ENCODE measurements at regions not wholly inside any gene's neighbourhood (a gene's known extent, or its start where the extent isn't known, plus 50 kb on each side); places are given as distances from the start of the nearest gene placed in this dataset.

GRCh38 chr10:77702166-77702565 lies 64.6 kb upstream of the KCNMA1 start:
- DNase-seq (no peak), FAIRE-seq (no peak)
- H3K27me3 ChIP-seq (ENCODE audit: control insufficient read depth in 3 of 3, insufficient read depth in 3 of 3, low read length in 3 of 3), result peaks cover 0 to 1% (median 0%) of the 10 kb centered on the region in 3 donors
- H3K36me3 ChIP-seq (ENCODE audit: control insufficient read depth in 3 of 3, insufficient read depth in 2 of 3, low read depth in 1 of 3, low read length in 3 of 3), result no peaks in the 10 kb centered on the region
- 46 to 57% (median 49%) methylated on average over 3 of the region's 3 CpGs for WGBS, 3 donors
- H3K4me1 ChIP-seq (ENCODE audit: control insufficient read depth in 3 of 3, insufficient read depth in 2 of 3, low read depth in 1 of 3, low read length in 2 of 3), result no peaks in the 10 kb centered on the region
- no peak overlapping the region for H3K27ac ChIP-seq (ENCODE audit: low read depth in 1 of 3, low read length in 2 of 3)
- no peak overlapping the region for H3K4me3 ChIP-seq (ENCODE audit: low read depth in 1 of 3, low read length in 3 of 3)
- H3K9me3 ChIP-seq (ENCODE audit: control insufficient read depth in 2 of 2, insufficient read depth in 1 of 2, low read depth in 1 of 2, low read length in 1 of 2), result peaks cover 0 to 4% of the 10 kb centered on the region in 2 donors

GRCh38 chr10:77700086-77700485 lies 62.5 kb upstream of the KCNMA1 start:
- peaks cover 0 to 4% of the 10 kb centered on the region in 2 donors for H3K9me3 ChIP-seq (ENCODE audit: control insufficient read depth in 2 of 2, insufficient read depth in 1 of 2, low read depth in 1 of 2, low read length in 1 of 2)
- no peak overlapping the region for H3K27ac ChIP-seq (ENCODE audit: low read depth in 1 of 3, low read length in 2 of 3)
- 47 to 69% (median 62%) methylated on average over 1 of the region's 1 CpG for WGBS, 3 donors
- H3K36me3 ChIP-seq (ENCODE audit: control insufficient read depth in 3 of 3, insufficient read depth in 2 of 3, low read depth in 1 of 3, low read length in 3 of 3), result no peaks in the 10 kb centered on the region
- no peak for DNase-seq
- H3K4me3 ChIP-seq (ENCODE audit: low read depth in 1 of 3, low read length in 3 of 3), result no peak overlapping the region
- no peak for FAIRE-seq
- peaks cover 0 to 1% (median 0%) of the 10 kb centered on the region in 3 donors for H3K27me3 ChIP-seq (ENCODE audit: control insufficient read depth in 3 of 3, insufficient read depth in 3 of 3, low read length in 3 of 3)
- H3K4me1 ChIP-seq (ENCODE audit: control insufficient read depth in 3 of 3, insufficient read depth in 2 of 3, low read depth in 1 of 3, low read length in 2 of 3), result no peaks in the 10 kb centered on the region

- no peak for FAIRE-seq
- WGBS, 3 donors, result 76 to 81% (median 77%) methylated on average over 1 of the region's 1 CpG
These were observed 61.6 kb upstream of the KCNMA1 start for GRCh38 chr10:77699080-77699645.

GRCh38 chr10:77698267-77698931 lies 60.8 kb upstream of the KCNMA1 start:
- Histone ChIP-seq H3K36me3 (ENCODE audit: control insufficient read depth in 3 of 3, insufficient read depth in 2 of 3, low read depth in 1 of 3, low read length in 3 of 3) (no peaks in the 10 kb centered on the region), H3K4me1 (ENCODE audit: control insufficient read depth in 3 of 3, insufficient read depth in 2 of 3, low read depth in 1 of 3, low read length in 2 of 3) (no peaks in the 10 kb centered on the region), H3K27ac (ENCODE audit: low read depth in 1 of 3, low read length in 2 of 3) (no peak overlapping the region), H3K4me3 (ENCODE audit: low read depth in 1 of 3, low read length in 3 of 3) (no peak overlapping the region), H3K27me3 (ENCODE audit: control insufficient read depth in 3 of 3, insufficient read depth in 3 of 3, low read length in 3 of 3) (peaks cover 0 to 1% (median 0%) of the 10 kb centered on the region in 3 donors), H3K9me3 (ENCODE audit: control insufficient read depth in 2 of 2, insufficient read depth in 1 of 2, low read depth in 1 of 2, low read length in 1 of 2) (no peaks in the 10 kb centered on the region)
- FAIRE-seq (no peak), DNase-seq (no peak)
- WGBS, 3 donors, result 80 to 84% (median 82%) methylated on average over 5 of the region's 5 CpGs

More at GRCh38 chr10:77699080-77699645, 61.6 kb upstream of the KCNMA1 start:
- Histone ChIP-seq H3K27ac (ENCODE audit: low read depth in 1 of 3, low read length in 2 of 3) (no peak overlapping the region), H3K9me3 (ENCODE audit: control insufficient read depth in 2 of 2, insufficient read depth in 1 of 2, low read depth in 1 of 2, low read length in 1 of 2) (peaks cover 0 to 4% of the 10 kb centered on the region in 2 donors), H3K36me3 (ENCODE audit: control insufficient read depth in 3 of 3, insufficient read depth in 2 of 3, low read depth in 1 of 3, low read length in 3 of 3) (no peaks in the 10 kb centered on the region), H3K4me1 (ENCODE audit: control insufficient read depth in 3 of 3, insufficient read depth in 2 of 3, low read depth in 1 of 3, low read length in 2 of 3) (no peaks in the 10 kb centered on the region), H3K4me3 (ENCODE audit: low read depth in 1 of 3, low read length in 3 of 3) (no peak overlapping the region), H3K27me3 (ENCODE audit: control insufficient read depth in 3 of 3, insufficient read depth in 3 of 3, low read length in 3 of 3) (peaks cover 0 to 1% (median 0%) of the 10 kb centered on the region in 3 donors)
- DNase-seq, result no peak

- DNase-seq, result no peak
- Histone ChIP-seq H3K36me3 (ENCODE audit: control insufficient read depth in 3 of 3, insufficient read depth in 2 of 3, low read depth in 1 of 3, low read length in 3 of 3) (no peaks in the 10 kb centered on the region), H3K9me3 (ENCODE audit: control insufficient read depth in 2 of 2, insufficient read depth in 1 of 2, low read depth in 1 of 2, low read length in 1 of 2) (no peaks in the 10 kb centered on the region), H3K27ac (ENCODE audit: low read depth in 1 of 3, low read length in 2 of 3) (no peak overlapping the region), H3K27me3 (ENCODE audit: control insufficient read depth in 3 of 3, insufficient read depth in 3 of 3, low read length in 3 of 3) (no peaks in the 10 kb centered on the region), H3K4me1 (ENCODE audit: control insufficient read depth in 3 of 3, insufficient read depth in 2 of 3, low read depth in 1 of 3, low read length in 2 of 3) (no peaks in the 10 kb centered on the region), H3K4me3 (ENCODE audit: low read depth in 1 of 3, low read length in 3 of 3) (no peak overlapping the region)
- 89 to 97% (median 92%) methylated on average over 10 of the region's 10 CpGs for WGBS, 3 donors
- no peak for FAIRE-seq
These were observed 59.0 kb upstream of the KCNMA1 start for GRCh38 chr10:77696584-77696983.

GRCh38 chr10:77695186-77695585 lies 57.6 kb upstream of the KCNMA1 start:
- Histone ChIP-seq H3K9me3 (ENCODE audit: control insufficient read depth in 2 of 2, insufficient read depth in 1 of 2, low read depth in 1 of 2, low read length in 1 of 2) (no peaks in the 10 kb centered on the region), H3K36me3 (ENCODE audit: control insufficient read depth in 3 of 3, insufficient read depth in 2 of 3, low read depth in 1 of 3, low read length in 3 of 3) (no peaks in the 10 kb centered on the region), H3K4me3 (ENCODE audit: low read depth in 1 of 3, low read length in 3 of 3) (no peak overlapping the region), H3K27ac (ENCODE audit: low read depth in 1 of 3, low read length in 2 of 3) (no peak overlapping the region), H3K27me3 (ENCODE audit: control insufficient read depth in 3 of 3, insufficient read depth in 3 of 3, low read length in 3 of 3) (no peaks in the 10 kb centered on the region), H3K4me1 (ENCODE audit: control insufficient read depth in 3 of 3, insufficient read depth in 2 of 3, low read depth in 1 of 3, low read length in 2 of 3) (no peaks in the 10 kb centered on the region)
- 28 to 68% (median 29%) methylated on average over 1 of the region's 1 CpG for WGBS, 3 donors
- DNase-seq, result no peak
- FAIRE-seq, result no peak

GRCh38 chr10:77692782-77693181 lies 55.2 kb upstream of the KCNMA1 start:
- no peak overlapping the region for H3K4me3 ChIP-seq (ENCODE audit: low read depth in 1 of 3, low read length in 3 of 3)
- no peak for FAIRE-seq
- WGBS, 3 donors, result 42 to 57% (median 55%) methylated on average over 3 of the region's 3 CpGs
- no peaks in the 10 kb centered on the region for H3K36me3 ChIP-seq (ENCODE audit: control insufficient read depth in 3 of 3, insufficient read depth in 2 of 3, low read depth in 1 of 3, low read length in 3 of 3)
- H3K9me3 ChIP-seq (ENCODE audit: control insufficient read depth in 2 of 2, insufficient read depth in 1 of 2, low read depth in 1 of 2, low read length in 1 of 2), result no peaks in the 10 kb centered on the region
- no peak overlapping the region for H3K27ac ChIP-seq (ENCODE audit: low read depth in 1 of 3, low read length in 2 of 3)
- H3K4me1 ChIP-seq (ENCODE audit: control insufficient read depth in 3 of 3, insufficient read depth in 2 of 3, low read depth in 1 of 3, low read length in 2 of 3), result no peaks in the 10 kb centered on the region
- no peaks in the 10 kb centered on the region for H3K27me3 ChIP-seq (ENCODE audit: control insufficient read depth in 3 of 3, insufficient read depth in 3 of 3, low read length in 3 of 3)
- no peak for DNase-seq

GRCh38 chr10:77689339-77689738 lies 51.7 kb upstream of the KCNMA1 start:
- Histone ChIP-seq H3K27me3 (ENCODE audit: control insufficient read depth in 3 of 3, insufficient read depth in 3 of 3, low read length in 3 of 3) (no peaks in the 10 kb centered on the region), H3K4me3 (ENCODE audit: low read depth in 1 of 3, low read length in 3 of 3) (no peak overlapping the region), H3K36me3 (ENCODE audit: control insufficient read depth in 3 of 3, insufficient read depth in 2 of 3, low read depth in 1 of 3, low read length in 3 of 3) (no peaks in the 10 kb centered on the region), H3K4me1 (ENCODE audit: control insufficient read depth in 3 of 3, insufficient read depth in 2 of 3, low read depth in 1 of 3, low read length in 2 of 3) (no peaks in the 10 kb centered on the region), H3K9me3 (ENCODE audit: control insufficient read depth in 2 of 2, insufficient read depth in 1 of 2, low read depth in 1 of 2, low read length in 1 of 2) (no peaks in the 10 kb centered on the region), H3K27ac (ENCODE audit: low read depth in 1 of 3, low read length in 2 of 3) (no peak overlapping the region)
- WGBS, 3 donors, result 72 to 78% (median 77%) methylated on average over 5 of the region's 5 CpGs
- DNase-seq, result no peak
- no peak for FAIRE-seq

- no peak overlapping the region for H3K4me3 ChIP-seq (ENCODE audit: low read depth in 1 of 3, low read length in 3 of 3)
- no peak overlapping the region for H3K27ac ChIP-seq (ENCODE audit: low read depth in 1 of 3, low read length in 2 of 3)
- H3K9me3 ChIP-seq (ENCODE audit: control insufficient read depth in 2 of 2, insufficient read depth in 1 of 2, low read depth in 1 of 2, low read length in 1 of 2), result no peaks in the 10 kb centered on the region
- H3K36me3 ChIP-seq (ENCODE audit: control insufficient read depth in 3 of 3, insufficient read depth in 2 of 3, low read depth in 1 of 3, low read length in 3 of 3), result no peaks in the 10 kb centered on the region
- no peaks in the 10 kb centered on the region for H3K4me1 ChIP-seq (ENCODE audit: control insufficient read depth in 3 of 3, insufficient read depth in 2 of 3, low read depth in 1 of 3, low read length in 2 of 3)
- DNase-seq (no peak), FAIRE-seq (no peak)
- WGBS, 3 donors, result 69 to 85% (median 75%) methylated on average over 2 of the region's 2 CpGs
- H3K27me3 ChIP-seq (ENCODE audit: control insufficient read depth in 3 of 3, insufficient read depth in 3 of 3, low read length in 3 of 3), result no peaks in the 10 kb centered on the region
These were observed 50.0 kb upstream of the KCNMA1 start for GRCh38 chr10:77687621-77688020.
